Sigmoid colon (tissue), 6 donors: ENCODE measurements at regions not wholly inside any gene's neighbourhood (a gene's known extent, or its start where the extent isn't known, plus 50 kb on each side); places are given as distances from the start of the nearest gene placed in this dataset.

ENCODE experiments used
- DNase-seq: peaks from one replicate; pipeline ENCODE4 v3.0.0-alpha.2; 2019
- H3K27ac ChIP-seq, 4 donors: fragments of 200-600 bp; sonication (generic); one replicate each; pipeline ENCODE4 v1.5.1; 2016 to 2019; ENCODE audit warnings: mild to moderate bottlenecking in 1 of 4
- H3K27me3 ChIP-seq, 3 donors: fragments of 200-600 bp; sonication (generic); one replicate each; pipeline ENCODE4 v1.5.1; 2019; ENCODE audit warnings: mild to moderate bottlenecking in 1 of 3
- H3K36me3 ChIP-seq, 4 donors: fragments of 200-600 bp; sonication (generic); one replicate each; pipeline ENCODE4 v1.5.1; 2016 to 2019
- H3K4me1 ChIP-seq, 4 donors: fragments of 200-600 bp; sonication (generic); one replicate each; pipeline ENCODE4 v1.5.1; 2017 to 2019
- H3K4me3 ChIP-seq, 4 donors: fragments of 200-600 bp; sonication (generic); one replicate each; pipeline ENCODE4 v1.5.1; 2017 to 2019; ENCODE audit warnings: mild to moderate bottlenecking in 2 of 4, moderate library complexity in 1 of 4
- H3K9me3 ChIP-seq, 4 donors: fragments of 200-600 bp in 3 of 4; sonication (generic) in 3 of 4; one replicate each; pipeline versions ENCODE4 v1.5.1 to v1.6.1; 2013 to 2019
- EP300 ChIP-seq, 4 donors: sonication (generic); formaldehyde crosslinking; IDR thresholded peaks; one replicate each; pipeline ENCODE4 v1.6.1; 2017; ENCODE audit warnings: antibody characterized with exemption in 4 of 4
- POLR2A ChIP-seq, 2 donors: fragments of 450-650 bp; IDR thresholded peaks; one replicate each; pipeline ENCODE4 v1.6.1; 2016; ENCODE audit warnings: antibody characterized with exemption in 2 of 2, mild to moderate bottlenecking in 2 of 2, moderate library complexity in 2 of 2
- POLR2AphosphoS5 ChIP-seq, 4 donors: sonication (generic); formaldehyde crosslinking; IDR thresholded peaks; one replicate each; pipeline ENCODE4 v1.6.1; 2017; ENCODE audit warnings: antibody characterized with exemption in 4 of 4
- WGBS, 2 donors: extraction: QIAGEN DNeasy Blood & Tissue Kit; methylation state at CpG; one replicate each; pipeline ENCODE4 v1.1.7; 2013; 5-methylcytosine and 5-hydroxymethylcytosine counted together
- intact Hi-C: fragments of 100-400 bp; cut with DNase I; formaldehyde crosslinking; loops from one replicate; pipeline ENCODE4 v1.15.1; 2023
- TF ChIP-seq, protein P1 (sequence below), 4 experiments: fragments of 450-650 bp in 3 of 4; fragments of 200-600 bp in 1 of 4; IDR thresholded peaks; one replicate each; pipeline ENCODE4 v1.5.1; 2016 to 2019; ENCODE audit warnings: antibody characterized with exemption in 4 of 4, mild to moderate bottlenecking in 3 of 4, moderate library complexity in 2 of 4
- donor health status: healthy with polysubstance abuse.
- donor health status: healthy.

- intact Hi-C loops = no loop called here
- Histone ChIP-seq H3K4me1 (peaks cover 0 to 48% (median 26%) of the 10 kb centered on the region in 4 donors), H3K4me3 (no peak overlapping the region), H3K27me3 (no peaks in the 10 kb centered on the region), H3K9me3 (peaks cover 0 to 1% (median 0%) of the 10 kb centered on the region in 4 donors), H3K27ac (peak overlapping the region in 3 of 4 donors; percentile 3 to 64 (median 47)), H3K36me3 (no peaks in the 10 kb centered on the region)
- WGBS, 2 donors = 46 to 84% methylated on average over 2 of the region's 2 CpGs
- TF ChIP-seq POLR2A (IDR thresholded peaks at IDR 0.05) (no peak), POLR2AphosphoS5 (IDR thresholded peaks at IDR 0.05) (no peak), EP300 (IDR thresholded peaks at IDR 0.05) (no peak)
- TF ChIP-seq, protein P1, sequence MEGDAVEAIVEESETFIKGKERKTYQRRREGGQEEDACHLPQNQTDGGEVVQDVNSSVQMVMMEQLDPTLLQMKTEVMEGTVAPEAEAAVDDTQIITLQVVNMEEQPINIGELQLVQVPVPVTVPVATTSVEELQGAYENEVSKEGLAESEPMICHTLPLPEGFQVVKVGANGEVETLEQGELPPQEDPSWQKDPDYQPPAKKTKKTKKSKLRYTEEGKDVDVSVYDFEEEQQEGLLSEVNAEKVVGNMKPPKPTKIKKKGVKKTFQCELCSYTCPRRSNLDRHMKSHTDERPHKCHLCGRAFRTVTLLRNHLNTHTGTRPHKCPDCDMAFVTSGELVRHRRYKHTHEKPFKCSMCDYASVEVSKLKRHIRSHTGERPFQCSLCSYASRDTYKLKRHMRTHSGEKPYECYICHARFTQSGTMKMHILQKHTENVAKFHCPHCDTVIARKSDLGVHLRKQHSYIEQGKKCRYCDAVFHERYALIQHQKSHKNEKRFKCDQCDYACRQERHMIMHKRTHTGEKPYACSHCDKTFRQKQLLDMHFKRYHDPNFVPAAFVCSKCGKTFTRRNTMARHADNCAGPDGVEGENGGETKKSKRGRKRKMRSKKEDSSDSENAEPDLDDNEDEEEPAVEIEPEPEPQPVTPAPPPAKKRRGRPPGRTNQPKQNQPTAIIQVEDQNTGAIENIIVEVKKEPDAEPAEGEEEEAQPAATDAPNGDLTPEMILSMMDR (IDR thresholded peaks at IDR 0.05) = no peak
- DNase-seq = no peak
Measured at GRCh38 chr1:172918478-172918877, 132.3 kb downstream of the TNFSF18 start.

- H3K4me3 ChIP-seq = no peak overlapping the region
- intact Hi-C loops = no loop called here
- no peak overlapping the region for H3K27ac ChIP-seq
- no peaks in the 10 kb centered on the region for H3K36me3 ChIP-seq
- TF ChIP-seq POLR2A (IDR thresholded peaks at IDR 0.05) = no peak
- TF ChIP-seq, protein P1 (IDR thresholded peaks at IDR 0.05) = no peak
- TF ChIP-seq POLR2AphosphoS5 (IDR thresholded peaks at IDR 0.05) = no peak
- no peak for TF ChIP-seq EP300 (IDR thresholded peaks at IDR 0.05)
- peaks cover 0 to 23% (median 8%) of the 10 kb centered on the region in 4 donors for H3K4me1 ChIP-seq
- H3K27me3 ChIP-seq = no peaks in the 10 kb centered on the region
- no peaks in the 10 kb centered on the region for H3K9me3 ChIP-seq
- no peak for DNase-seq
- 85 to 93% methylated on average over 2 of the region's 2 CpGs for WGBS, 2 donors
Measured at GRCh38 chr1:172926070-172926469, 124.7 kb downstream of the TNFSF18 start.

DNA sequence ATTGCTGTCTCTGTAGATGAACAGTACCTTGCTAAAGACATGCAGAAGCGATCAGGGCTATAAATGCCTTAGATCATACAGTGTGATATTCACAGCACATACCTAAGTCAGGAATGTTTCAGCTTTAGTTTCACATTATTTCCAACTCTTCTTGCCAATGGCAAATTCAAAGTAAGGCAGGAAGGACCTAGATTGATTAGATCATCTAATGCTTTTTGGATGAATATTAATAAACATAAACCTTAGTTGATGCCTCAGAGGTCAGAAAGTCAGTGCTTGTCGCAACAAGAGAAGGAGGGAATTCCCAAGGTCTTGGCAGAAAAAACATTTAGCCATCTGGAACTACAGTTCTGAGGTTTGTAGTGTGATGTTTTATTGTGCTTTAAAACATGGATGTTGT is 122.3 kb downstream of the TNFSF18 start:
- H3K4me1 ChIP-seq = peaks cover 0 to 21% (median 8%) of the 10 kb centered on the region in 4 donors
- no peaks in the 10 kb centered on the region for H3K36me3 ChIP-seq
- TF ChIP-seq EP300 (IDR thresholded peaks at IDR 0.05) (no peak), POLR2AphosphoS5 (IDR thresholded peaks at IDR 0.05) (no peak), POLR2A (IDR thresholded peaks at IDR 0.05) (no peak)
- TF ChIP-seq, protein P1 (IDR thresholded peaks at IDR 0.05) = no peak
- H3K27me3 ChIP-seq = no peaks in the 10 kb centered on the region
- H3K9me3 ChIP-seq = no peaks in the 10 kb centered on the region
- DNase-seq = no peak
- H3K27ac ChIP-seq = peak overlapping the region in 3 of 4 donors; percentile 4 to 49 (median 33)
- 79 to 85% methylated on average over 2 of the region's 2 CpGs for WGBS, 2 donors
- intact Hi-C loops = no loop called here
- H3K4me3 ChIP-seq = no peak overlapping the region

DNA sequence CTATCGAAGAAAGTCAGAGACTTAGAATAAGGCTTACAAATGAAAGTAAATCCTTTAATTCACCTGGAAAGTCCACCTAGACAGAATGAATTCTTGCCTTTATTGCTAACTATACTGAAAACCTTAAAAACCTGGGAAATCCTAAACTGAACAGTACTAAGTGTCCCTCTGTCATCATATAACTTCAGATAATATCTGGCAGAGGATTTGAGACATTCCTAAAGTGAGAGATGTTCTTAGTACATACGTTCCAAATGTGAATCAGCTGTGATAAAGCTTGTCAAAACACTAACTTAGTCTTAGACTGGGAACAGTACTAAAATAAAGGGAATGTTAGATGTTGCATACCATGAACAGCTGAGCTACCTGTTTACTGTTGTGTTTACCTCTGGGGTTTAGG is 121.7 kb downstream of the TNFSF18 start:
- no peak for DNase-seq
- Histone ChIP-seq H3K36me3 (no peaks in the 10 kb centered on the region), H3K27ac (peak overlapping the region in 3 of 4 donors; percentile 4 to 49 (median 33)), H3K4me3 (no peak overlapping the region), H3K4me1 (peaks cover 0 to 27% (median 11%) of the 10 kb centered on the region in 4 donors), H3K9me3 (no peaks in the 10 kb centered on the region), H3K27me3 (no peaks in the 10 kb centered on the region)
- TF ChIP-seq EP300 (IDR thresholded peaks at IDR 0.05) (no peak), POLR2AphosphoS5 (IDR thresholded peaks at IDR 0.05) (no peak), POLR2A (IDR thresholded peaks at IDR 0.05) (no peak)
- TF ChIP-seq, protein P1 (IDR thresholded peaks at IDR 0.05) = no peak
- intact Hi-C loops = no loop called here
- 82 to 83% methylated on average over 2 of the region's 2 CpGs for WGBS, 2 donors

- H3K27ac ChIP-seq = no peak overlapping the region
- peaks cover 0 to 33% (median 19%) of the 10 kb centered on the region in 4 donors for H3K4me1 ChIP-seq
- no peaks in the 10 kb centered on the region for H3K36me3 ChIP-seq
- H3K27me3 ChIP-seq = no peaks in the 10 kb centered on the region
- no peak overlapping the region for H3K4me3 ChIP-seq
- intact Hi-C loops = loop anchor here (10.0 kb wide), 1 partner anchor 275 kb away; the partner anchor contains the start of gene TNFSF4
- TF ChIP-seq EP300 (IDR thresholded peaks at IDR 0.05) = no peak
- TF ChIP-seq POLR2A (IDR thresholded peaks at IDR 0.05) = no peak
- no peak for TF ChIP-seq POLR2AphosphoS5 (IDR thresholded peaks at IDR 0.05)
- TF ChIP-seq, protein P1 (IDR thresholded peaks at IDR 0.05) = no peak
- H3K9me3 ChIP-seq = no peaks in the 10 kb centered on the region
- DNase-seq = no peak
- 19 to 47% methylated on average over 2 of the region's 2 CpGs for WGBS, 2 donors
Measured at GRCh38 chr1:172930142-172930541, 120.6 kb downstream of the TNFSF18 start.
